GM19351 (cell line): ENCODE measurements at regions not wholly inside any gene's neighbourhood (a gene's known extent, or its start where the extent isn't known, plus 50 kb on each side); places are given as distances from the start of the nearest gene placed in this dataset.
"Not testable (repeated sequence)": the region's sequence is repeated elsewhere in the genome, so short reads cannot be mapped to it uniquely, and the experiment has no call there.

Experiments
- ATAC-seq: cut with Tn5 transposase; IDR thresholded peaks from one replicate; pipeline ENCODE4 v1.9.1; 2021; ENCODE audit warnings: mild to moderate bottlenecking, moderate library complexity; ENCODE audit not compliant: unreplicated experiment

GRCh38 chr9:100639854-100640253 is 62.0 kb downstream of the CAVIN4 start:
- ATAC-seq: no peak

- no peak for ATAC-seq
These were observed 62.7 kb downstream of the CAVIN4 start for GRCh38 chr9:100640447-100641050.

GRCh38 chr9:100641166-100641565 is 63.3 kb downstream of the CAVIN4 start:
- ATAC-seq: no peak

DNA sequence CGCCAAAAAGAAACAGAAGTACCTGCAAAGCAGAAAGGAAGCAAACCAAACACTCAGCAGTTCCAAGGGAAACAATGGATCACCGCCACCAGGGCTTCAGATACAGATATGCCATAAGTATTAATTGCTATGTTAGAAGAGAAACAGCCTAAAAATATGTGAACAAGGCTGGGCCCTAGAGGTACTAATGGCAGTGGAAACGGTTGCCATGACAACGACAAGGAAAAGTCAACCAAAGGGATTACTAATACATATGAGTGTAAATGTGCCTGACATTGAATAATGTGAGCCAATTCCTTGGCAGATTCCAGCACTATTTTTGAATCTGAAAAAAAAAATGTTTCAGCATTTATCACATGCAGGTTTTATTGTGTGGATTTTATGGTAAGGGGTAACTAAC is 75.0 kb downstream of the CAVIN4 start:
- ATAC-seq: no peak

DNA sequence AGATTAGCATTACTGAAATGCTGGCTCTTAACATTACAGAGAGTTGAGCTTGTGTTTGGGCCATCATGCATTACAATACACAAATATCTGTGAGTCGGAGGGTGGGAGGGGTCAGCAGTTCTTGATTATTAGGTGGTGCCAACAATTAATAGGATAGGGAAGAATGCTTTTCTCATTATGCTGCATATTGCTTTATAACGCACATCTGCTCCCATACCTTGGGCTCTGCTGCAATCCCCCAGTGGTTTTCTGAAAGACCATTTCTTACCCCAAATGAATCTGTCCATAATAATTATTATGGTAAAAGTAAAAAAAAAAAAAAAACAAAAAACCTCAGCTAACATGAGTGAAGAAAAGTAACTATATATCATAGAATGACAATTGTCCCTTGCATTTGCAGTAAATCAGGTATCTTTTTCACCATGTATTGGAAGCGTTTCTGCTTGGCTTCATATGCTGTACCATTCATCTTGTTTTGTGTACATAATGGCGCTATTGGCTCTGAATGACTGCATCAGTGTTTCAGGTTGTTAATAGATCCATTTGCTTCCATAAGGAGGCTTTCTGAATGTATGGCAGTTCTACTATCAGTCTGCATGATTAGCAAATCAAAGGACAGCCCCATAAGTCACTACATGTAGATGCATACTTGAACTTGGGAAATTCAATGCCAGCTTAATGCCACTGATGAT is 75.9 kb downstream of the CAVIN4 start:
- no peak for ATAC-seq

DNA sequence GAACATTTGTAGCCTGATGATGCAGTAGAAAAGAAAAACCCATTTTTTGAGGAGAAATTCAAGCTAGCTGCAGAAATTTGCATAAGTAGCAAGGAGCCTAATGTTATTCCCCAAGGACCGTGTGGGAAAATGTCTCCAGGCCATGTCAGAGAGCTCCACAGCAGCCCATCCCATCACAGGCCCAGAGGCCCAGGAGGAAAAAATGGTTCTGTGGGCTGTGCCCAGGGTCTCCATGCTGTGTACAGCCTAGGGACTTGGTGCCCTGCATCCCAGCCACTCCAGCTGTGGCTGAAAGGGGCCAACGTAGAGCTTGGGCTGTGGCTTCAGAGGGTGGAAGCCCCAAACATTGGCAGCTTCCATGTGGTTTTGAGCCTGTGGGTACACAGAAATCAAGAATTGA is 79.0 kb downstream of the CAVIN4 start:
- not testable (repeated sequence) for ATAC-seq

DNA sequence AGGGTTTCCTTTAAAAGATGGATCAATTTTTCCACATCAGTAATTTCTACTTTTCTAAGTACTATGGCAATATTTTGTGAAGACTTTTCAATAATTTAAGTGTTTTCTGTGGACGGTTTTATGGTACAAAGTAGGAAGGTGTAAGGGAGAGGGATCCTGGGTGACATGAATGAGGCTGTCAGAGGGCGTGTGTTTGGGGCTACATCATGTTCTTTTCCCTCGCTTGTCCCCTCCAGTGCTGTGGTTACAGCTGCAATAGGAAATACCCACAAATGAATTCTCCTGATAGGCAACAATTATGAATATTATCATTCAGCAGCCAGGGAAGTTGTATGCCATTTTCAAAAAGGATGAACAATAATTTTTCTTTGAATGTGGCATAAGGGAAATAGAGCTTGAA is 83.8 kb downstream of the CAVIN4 start:
- ATAC-seq: no peak

DNA sequence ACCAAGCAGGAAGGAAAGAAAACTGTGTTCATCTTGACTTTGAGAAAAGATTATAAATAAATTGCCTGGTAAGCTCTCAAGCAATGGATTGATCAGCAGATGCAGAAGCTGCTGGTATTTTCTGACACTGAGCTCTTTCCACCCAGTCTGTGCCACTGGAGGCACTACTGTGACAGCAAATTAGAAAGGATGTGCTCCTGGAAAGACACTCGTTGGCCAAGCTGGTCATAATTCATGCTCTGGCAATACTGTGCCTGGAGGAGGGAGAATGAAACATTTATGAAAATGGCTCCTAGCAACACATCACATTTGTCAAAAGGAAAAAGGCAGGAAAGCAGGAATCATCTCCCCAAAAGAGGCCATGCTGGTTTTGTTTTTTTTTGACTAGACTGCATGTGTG is 84.2 kb downstream of the CAVIN4 start:
- ATAC-seq: no peak

DNA sequence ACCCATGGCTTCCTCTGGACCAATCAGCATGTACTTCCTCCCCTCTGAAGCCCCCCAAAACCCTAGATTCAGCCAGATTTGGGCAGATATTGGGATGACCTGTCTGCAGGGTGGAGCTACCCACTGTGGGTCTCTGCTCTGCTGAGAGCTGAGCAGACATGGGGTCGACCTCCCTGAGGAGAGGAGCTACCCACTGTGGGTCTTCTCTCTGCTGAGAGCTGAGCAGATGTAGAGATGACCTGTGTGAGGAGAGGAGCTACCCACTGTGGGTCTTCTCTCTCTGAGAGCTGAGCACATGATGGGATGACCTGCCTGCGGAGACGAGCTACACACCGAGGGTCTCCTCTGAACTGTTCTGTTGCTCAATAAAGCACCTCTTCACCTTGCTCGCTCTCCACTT is 89.6 kb downstream of the CAVIN4 start:
- no peak for ATAC-seq

DNA sequence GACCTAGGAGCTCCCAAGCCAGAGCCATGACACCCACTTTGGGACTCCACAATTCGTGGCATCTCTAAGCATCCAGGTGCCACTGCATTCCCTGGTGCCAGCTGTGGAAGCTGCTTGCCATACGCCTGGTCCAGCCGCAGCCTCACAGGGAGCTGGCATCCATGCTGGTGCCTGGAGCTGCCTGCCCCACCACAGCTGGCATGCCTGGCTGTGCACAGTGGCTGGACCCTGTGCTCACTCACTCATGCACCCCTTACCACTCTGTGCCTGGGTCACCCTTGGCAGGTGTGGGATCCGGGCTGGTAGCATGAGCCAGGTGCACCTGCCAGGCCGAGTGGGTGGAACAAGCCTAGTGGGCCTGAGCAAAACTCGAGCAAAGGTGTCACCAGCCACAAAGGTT is 90.1 kb downstream of the CAVIN4 start:
- no peak for ATAC-seq

DNA sequence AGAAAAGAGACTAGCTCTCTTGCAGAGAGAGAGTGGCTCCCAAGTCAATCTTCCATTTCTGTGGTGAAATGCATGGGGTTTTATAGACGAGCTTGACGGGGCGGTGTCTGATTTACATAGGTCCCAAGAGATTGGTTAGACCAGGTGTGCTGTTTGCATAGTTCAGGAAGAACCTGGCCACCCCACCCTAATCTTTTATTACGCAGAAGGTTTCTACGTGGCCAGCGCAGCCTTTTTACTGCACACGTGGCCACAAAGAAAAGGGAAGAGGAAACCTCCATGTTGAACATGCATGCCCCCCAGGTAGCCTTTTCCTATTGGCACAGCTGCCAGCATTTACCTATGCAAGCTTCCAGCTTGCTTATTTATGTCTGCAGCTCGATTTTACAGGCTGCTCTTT is 92.1 kb downstream of the CAVIN4 start:
- no peak for ATAC-seq

DNA sequence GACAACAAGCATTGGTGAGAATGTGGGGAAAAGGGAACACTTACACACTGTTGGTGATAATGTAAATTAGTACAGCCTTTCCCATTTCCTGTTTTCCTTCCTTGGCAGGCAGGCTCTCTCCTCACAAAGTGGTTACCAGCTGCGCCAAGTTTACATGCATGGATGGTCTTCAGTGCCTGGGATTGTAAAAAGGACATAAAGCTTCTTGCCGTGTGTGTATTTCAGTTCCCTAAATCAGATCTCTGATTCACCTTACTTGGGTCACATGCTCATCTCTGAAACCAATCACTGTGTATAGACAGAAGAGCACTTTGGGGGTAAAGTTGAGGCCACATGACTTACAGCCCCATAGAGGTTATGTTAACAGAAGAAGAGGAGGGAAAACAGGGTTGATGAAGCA is 92.8 kb downstream of the CAVIN4 start:
- ATAC-seq: peak; percentile 95

DNA sequence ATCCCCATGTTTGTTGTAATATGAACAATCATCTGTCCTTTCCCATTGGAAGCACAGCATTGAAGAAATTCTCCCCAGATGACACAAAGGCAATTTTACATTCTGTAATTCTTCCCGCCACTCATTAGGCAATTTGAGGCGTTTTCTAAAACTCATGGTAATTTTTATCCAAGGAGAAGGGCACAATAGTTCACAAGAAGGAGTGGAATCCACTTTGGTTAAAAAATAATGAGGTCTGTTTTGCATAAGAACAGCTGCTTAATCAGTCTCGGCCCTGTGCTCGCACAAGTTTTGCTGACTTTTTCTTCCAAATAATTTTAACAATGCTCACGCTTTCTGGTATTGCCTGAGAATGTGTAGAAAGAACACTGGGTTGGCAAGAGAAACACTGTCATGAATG is 94.0 kb downstream of the CAVIN4 start:
- no peak for ATAC-seq

DNA sequence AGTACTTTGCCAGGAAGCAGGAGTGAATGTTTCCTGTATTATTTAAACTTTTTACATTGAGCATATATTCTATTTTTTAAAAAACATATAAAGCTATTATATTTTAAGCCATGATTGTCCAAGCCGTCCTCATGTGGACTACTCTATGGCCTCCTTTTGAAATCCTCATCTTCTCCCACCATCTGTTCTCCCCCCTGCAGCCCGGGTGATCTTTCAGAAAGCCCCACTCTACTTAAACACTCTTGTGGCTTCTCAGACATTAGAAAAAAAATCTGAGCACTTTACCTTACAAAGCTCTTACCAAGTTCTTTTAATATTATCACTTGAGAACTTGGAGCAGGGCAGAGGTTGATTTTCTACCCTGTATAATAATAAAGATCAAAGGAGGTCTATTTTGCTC is 95.4 kb downstream of the CAVIN4 start:
- ATAC-seq: no peak

DNA sequence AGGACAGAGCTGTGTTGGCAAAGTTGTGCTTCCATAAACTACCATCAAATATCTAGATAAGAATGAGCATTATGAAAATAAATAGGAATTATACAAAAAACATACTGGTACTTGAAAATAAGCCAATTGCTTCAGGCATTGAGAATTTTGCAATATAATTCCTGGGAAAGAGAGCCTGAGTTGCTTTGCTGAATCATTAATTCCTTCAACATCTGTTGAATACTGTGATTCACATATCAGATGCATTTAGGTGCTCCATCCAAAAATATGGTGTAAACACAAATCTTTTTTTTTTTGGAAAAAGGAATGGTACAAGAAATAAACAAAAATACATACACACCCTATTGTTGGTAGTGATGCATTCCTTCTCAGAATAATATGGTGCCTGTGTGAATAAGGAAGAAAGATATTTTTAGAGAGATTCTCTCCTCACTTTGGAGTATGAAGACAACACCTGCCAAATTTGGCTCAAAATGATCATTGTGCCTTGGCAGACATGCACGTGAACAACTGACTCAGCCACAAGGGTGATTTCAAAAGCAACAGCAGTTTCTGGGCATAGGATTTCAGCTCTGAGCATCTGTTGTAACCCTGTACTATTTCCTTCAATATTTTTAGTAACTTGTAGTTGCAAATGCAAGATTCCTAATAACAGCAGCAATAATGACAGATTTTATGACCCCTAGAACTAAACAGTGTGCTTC is 96.7 kb downstream of the CAVIN4 start:
- no peak for ATAC-seq

GRCh38 chr9:100679834-100680233 is 102.0 kb downstream of the CAVIN4 start:
- no peak for ATAC-seq

DNA sequence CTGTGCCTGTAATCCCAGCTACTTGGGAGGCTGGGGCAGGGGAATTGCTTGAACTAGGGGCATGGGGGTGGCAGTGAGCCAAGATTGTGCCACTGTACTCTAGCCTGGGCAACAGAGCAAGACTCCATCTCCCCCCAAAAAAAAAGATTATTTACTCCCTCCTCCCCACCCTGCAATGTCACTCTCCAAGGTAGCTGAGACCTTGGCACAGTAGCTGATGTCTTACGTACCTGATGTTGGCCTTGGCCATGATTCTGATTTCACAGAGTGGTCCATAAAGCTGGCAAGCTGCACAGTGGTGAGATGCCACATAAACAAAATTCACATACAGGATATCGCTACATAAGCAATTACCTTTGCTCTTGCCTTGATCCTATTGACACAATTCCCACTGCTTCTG is 108.5 kb downstream of the CAVIN4 start:
- no peak for ATAC-seq

GRCh38 chr9:100689635-100690034 is 111.8 kb downstream of the CAVIN4 start:
- ATAC-seq: peak; percentile 79

DNA sequence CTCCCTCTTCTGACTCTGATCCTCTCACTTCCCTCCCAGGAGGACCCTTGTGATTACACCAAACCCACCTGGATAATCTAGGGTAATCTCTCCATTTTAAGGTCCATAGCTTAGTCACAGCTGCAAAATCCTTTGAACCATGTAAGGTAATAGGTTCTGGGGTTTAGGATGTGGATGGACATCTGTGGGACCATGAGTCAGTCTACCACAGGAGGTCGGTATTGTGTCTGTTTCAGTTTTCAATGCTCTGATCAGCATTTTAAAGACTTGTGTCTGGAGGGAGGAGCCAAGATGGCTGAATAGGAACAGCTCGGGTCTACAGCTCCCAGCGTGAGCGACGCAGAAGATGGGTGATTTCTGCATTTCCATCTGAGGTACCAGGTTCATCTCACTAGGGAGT is 112.6 kb downstream of the CAVIN4 start:
- no peak for ATAC-seq

DNA sequence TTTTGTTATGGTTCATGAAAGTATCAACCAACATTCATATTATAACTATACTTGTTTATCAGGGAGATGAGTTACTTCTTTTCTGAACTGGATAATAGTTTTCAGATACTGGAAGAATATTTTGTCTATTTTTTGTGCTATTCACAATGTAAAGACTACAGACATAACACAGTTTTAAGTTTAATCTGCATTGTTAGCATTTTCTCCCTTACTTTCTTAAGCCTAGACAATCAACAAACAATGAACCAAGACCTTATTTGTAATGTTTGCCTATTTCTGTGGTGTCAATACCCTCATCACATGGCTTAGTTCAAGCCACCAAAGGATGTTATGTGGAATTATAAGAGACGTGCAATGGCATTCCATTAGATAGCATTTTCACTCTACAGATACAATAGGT is 119.5 kb downstream of the CAVIN4 start:
- no peak for ATAC-seq

DNA sequence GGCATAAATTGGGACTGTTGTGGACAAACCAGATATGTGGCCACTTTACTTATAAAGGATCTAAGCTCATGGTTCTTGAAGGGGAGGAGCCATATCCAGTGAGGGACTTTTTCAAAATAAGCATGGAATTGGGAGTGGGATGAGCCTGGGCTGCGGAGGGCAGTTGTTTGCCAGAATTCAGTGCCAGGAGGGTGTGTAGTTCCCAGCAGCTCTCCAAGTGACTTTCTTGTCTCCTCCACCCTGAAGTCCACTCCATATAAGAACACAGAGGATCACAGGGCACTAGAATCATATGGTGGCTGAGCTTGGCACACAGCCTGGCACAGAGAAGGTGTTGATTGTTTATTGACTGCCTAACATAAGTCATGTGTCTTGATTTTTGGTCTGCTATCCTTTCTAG is 121.1 kb downstream of the CAVIN4 start:
- ATAC-seq: no peak

- ATAC-seq: no peak
These were observed 121.8 kb downstream of the CAVIN4 start for GRCh38 chr9:100699668-100700067.
